HG03135 (cell line): ENCODE measurements at regions not wholly inside any gene's neighbourhood (a gene's known extent, or its start where the extent isn't known, plus 50 kb on each side); places are given as distances from the start of the nearest gene placed in this dataset.

ENCODE experiments used
- ATAC-seq: cut with Tn5 transposase; IDR thresholded peaks from one replicate; pipeline ENCODE4 v1.9.1; 2021; ENCODE audit warnings: mild to moderate bottlenecking, moderate library complexity; ENCODE audit not compliant: unreplicated experiment

GRCh38 chr2:103667335-103667884 lies 905.6 kb downstream of the TMEM182 start:
- ATAC-seq: no peak

GRCh38 chr2:103669531-103669930 lies 907.7 kb downstream of the TMEM182 start:
- ATAC-seq: no peak
